ENCODE measurements at regions not wholly inside any gene's neighbourhood (a gene's known extent, or its start where the extent isn't known, plus 50 kb on each side); places are given as distances from the start of the nearest gene placed in this dataset.

- TF ChIP-seq CTCF (conservative IDR thresholded peaks at IDR 0.05; ENCODE audit: low read depth, low read length) = no peak
- DNase-seq (ENCODE audit: low read depth) = no peak
- H3K4me3 ChIP-seq (ENCODE audit: low read depth, low read length) = no peak overlapping the region
These were observed 247.4 kb downstream of the MATN1 start for GRCh38 chr1:30475966-30476365.

- H3K4me3 ChIP-seq (ENCODE audit: low read depth, low read length) = no peak overlapping the region
- no peak for DNase-seq (ENCODE audit: low read depth)
- no peak for TF ChIP-seq CTCF (conservative IDR thresholded peaks at IDR 0.05; ENCODE audit: low read depth, low read length)
These were observed 248.2 kb downstream of the MATN1 start for GRCh38 chr1:30475201-30475600.

GRCh38 chr1:30474818-30475200 is 248.6 kb downstream of the MATN1 start:
- no peak for TF ChIP-seq CTCF (conservative IDR thresholded peaks at IDR 0.05; ENCODE audit: low read depth, low read length)
- H3K4me3 ChIP-seq (ENCODE audit: low read depth, low read length) = no peak overlapping the region
- DNase-seq (ENCODE audit: low read depth) = no peak

- no peak for TF ChIP-seq CTCF (conservative IDR thresholded peaks at IDR 0.05; ENCODE audit: low read depth, low read length)
- no peak for DNase-seq (ENCODE audit: low read depth)
- H3K4me3 ChIP-seq (ENCODE audit: low read depth, low read length) = no peak overlapping the region
These were observed 249.2 kb downstream of the MATN1 start for GRCh38 chr1:30473922-30474817.

GRCh38 chr1:30472526-30472925 is 250.9 kb downstream of the MATN1 start:
- no peak overlapping the region for H3K4me3 ChIP-seq (ENCODE audit: low read depth, low read length)
- no peak for DNase-seq (ENCODE audit: low read depth)
- TF ChIP-seq CTCF (conservative IDR thresholded peaks at IDR 0.05; ENCODE audit: low read depth, low read length) = no peak

GRCh38 chr1:30472009-30472408 is 251.4 kb downstream of the MATN1 start:
- no peak for DNase-seq (ENCODE audit: low read depth)
- TF ChIP-seq CTCF (conservative IDR thresholded peaks at IDR 0.05; ENCODE audit: low read depth, low read length) = no peak
- no peak overlapping the region for H3K4me3 ChIP-seq (ENCODE audit: low read depth, low read length)

- no peak for DNase-seq (ENCODE audit: low read depth)
- no peak for TF ChIP-seq CTCF (conservative IDR thresholded peaks at IDR 0.05; ENCODE audit: low read depth, low read length)
- H3K4me3 ChIP-seq (ENCODE audit: low read depth, low read length) = no peak overlapping the region
These were observed 252.1 kb downstream of the MATN1 start for GRCh38 chr1:30471307-30471706.

All from epithelial cell of proximal tubule (primary cell).